ENCODE measurements at regions not wholly inside any gene's neighbourhood (a gene's known extent, or its start where the extent isn't known, plus 50 kb on each side); places are given as distances from the start of the nearest gene placed in this dataset.

DNA sequence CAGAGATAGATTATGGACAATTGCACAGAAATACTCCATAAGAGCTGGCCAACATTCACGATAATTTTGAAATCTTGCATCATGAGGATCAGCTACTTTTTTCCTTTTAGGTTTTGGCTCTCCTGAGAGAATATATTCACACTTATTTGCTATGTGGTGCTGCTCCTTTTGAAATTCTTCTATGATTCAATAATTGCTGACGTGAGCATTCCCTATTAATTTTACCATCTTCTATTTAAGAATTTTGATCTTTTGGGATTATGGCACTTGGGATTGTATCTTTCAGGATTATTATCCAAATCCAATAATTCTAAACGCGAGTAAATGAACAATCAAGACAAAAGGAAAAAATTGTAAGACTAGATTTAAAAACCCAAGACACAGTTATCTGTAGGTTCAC is 358.8 kb downstream of the ELAVL2 start:
- no peak for DNase-seq (ENCODE audit: low read depth)
- no peak overlapping the region for H3K4me3 ChIP-seq (ENCODE audit: low read depth, low read length)
- TF ChIP-seq, protein P1, sequence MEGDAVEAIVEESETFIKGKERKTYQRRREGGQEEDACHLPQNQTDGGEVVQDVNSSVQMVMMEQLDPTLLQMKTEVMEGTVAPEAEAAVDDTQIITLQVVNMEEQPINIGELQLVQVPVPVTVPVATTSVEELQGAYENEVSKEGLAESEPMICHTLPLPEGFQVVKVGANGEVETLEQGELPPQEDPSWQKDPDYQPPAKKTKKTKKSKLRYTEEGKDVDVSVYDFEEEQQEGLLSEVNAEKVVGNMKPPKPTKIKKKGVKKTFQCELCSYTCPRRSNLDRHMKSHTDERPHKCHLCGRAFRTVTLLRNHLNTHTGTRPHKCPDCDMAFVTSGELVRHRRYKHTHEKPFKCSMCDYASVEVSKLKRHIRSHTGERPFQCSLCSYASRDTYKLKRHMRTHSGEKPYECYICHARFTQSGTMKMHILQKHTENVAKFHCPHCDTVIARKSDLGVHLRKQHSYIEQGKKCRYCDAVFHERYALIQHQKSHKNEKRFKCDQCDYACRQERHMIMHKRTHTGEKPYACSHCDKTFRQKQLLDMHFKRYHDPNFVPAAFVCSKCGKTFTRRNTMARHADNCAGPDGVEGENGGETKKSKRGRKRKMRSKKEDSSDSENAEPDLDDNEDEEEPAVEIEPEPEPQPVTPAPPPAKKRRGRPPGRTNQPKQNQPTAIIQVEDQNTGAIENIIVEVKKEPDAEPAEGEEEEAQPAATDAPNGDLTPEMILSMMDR (conservative IDR thresholded peaks at IDR 0.05; ENCODE audit: low read depth, low read length): no peak

GRCh38 chr9:23477908-23478307 is 348.1 kb downstream of the ELAVL2 start:
- no peak overlapping the region for H3K4me3 ChIP-seq (ENCODE audit: low read depth, low read length)
- TF ChIP-seq, protein P1 (conservative IDR thresholded peaks at IDR 0.05; ENCODE audit: low read depth, low read length): no peak
- DNase-seq (ENCODE audit: low read depth): no peak

- no peak for DNase-seq (ENCODE audit: low read depth)
- TF ChIP-seq, protein P1 (conservative IDR thresholded peaks at IDR 0.05; ENCODE audit: low read depth, low read length): no peak
- no peak overlapping the region for H3K4me3 ChIP-seq (ENCODE audit: low read depth, low read length)
Observed at GRCh38 chr9:23483566-23483965, 342.5 kb downstream of the ELAVL2 start.

DNA sequence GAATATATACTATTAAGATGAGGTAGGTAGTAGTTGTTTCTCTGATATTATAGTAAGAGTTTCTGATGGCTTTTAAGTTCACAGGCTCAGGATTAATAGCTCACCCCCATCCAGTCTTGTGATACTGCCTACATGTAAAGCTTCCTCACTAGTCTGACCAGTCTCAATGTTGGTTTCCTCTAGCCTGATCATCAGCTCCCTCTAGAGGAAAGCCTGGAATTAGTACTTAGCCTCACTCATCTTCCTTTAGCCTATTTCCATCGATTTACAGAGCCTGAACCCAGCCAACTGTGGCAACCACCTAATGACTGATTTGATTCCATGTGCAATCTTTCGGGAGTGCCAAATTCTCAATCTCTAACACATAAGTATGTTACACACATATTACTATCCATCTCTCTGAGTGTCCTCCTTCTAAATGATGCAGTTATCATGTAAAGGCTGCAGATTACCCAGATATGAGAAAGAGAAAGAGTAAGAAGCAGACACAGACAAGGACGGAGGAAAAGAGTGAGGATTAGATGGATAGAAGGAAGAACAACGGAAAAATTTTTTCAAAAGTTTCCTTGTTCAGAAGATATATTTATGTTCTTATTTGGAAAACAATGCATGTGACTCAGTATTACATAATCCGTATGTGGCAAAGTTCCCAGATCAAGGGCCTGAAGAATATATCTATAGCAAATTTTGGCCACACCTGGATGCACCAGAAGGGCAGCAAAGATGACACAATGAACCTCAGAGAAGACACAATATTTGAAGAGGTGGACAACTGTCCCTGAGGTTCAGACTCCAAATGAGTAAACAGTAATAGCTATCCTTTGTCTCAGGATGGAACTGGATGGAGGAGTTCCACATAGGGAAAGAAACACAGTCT is 333.7 kb downstream of the ELAVL2 start:
- DNase-seq (ENCODE audit: low read depth): peak; percentile 42
- TF ChIP-seq, protein P1 (conservative IDR thresholded peaks at IDR 0.05; ENCODE audit: low read depth, low read length): peak; percentile 39
- H3K4me3 ChIP-seq (ENCODE audit: low read depth, low read length): no peak overlapping the region

GRCh38 chr9:23493219-23493618 is 332.8 kb downstream of the ELAVL2 start:
- TF ChIP-seq, protein P1 (conservative IDR thresholded peaks at IDR 0.05; ENCODE audit: low read depth, low read length): no peak
- no peak for DNase-seq (ENCODE audit: low read depth)
- H3K4me3 ChIP-seq (ENCODE audit: low read depth, low read length): no peak overlapping the region

DNA sequence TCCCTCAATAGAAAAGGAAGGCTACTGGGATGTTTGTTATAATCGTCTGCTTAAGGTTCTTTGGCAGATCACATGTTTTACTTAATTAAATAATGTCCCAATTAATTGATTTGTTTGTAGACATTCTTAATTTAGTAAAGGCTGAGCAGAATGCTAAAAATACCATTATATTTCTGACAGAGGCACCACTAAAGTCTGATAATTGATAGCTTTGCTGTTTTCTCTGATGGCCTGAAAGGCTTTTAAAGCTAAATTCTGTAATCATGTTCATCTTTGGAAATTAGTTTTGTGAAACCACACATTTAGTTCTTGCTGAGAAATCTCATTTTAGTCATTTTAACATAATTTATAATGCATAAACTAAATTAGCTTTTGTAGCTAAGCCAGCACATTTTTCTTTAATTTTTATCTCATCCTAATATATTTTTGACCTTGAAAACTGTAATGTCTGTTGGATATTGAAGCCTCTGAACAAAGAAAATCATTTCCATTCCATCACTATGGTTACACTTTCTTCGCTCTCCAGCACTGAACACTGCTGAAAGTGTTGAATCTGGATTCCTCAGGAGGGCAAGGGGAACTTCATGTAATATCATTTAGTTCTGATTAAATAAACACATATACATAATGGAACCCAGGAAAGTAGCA is 329.4 kb downstream of the ELAVL2 start:
- no peak overlapping the region for H3K4me3 ChIP-seq (ENCODE audit: low read depth, low read length)
- no peak for DNase-seq (ENCODE audit: low read depth)
- TF ChIP-seq, protein P1 (conservative IDR thresholded peaks at IDR 0.05; ENCODE audit: low read depth, low read length): no peak
